Hepatocyte (in vitro differentiated cells): ENCODE measurements at regions not wholly inside any gene's neighbourhood (a gene's known extent, or its start where the extent isn't known, plus 50 kb on each side); places are given as distances from the start of the nearest gene placed in this dataset.

ENCODE experiments used
- DNase-seq: peaks from one replicate; pipeline ENCODE4 v3.0.0-alpha.2; 2016; ENCODE audit warnings: low spot score
- H2AFZ ChIP-seq: fragments of 200-600 bp; sonication (generic); 2 replicates; pipeline ENCODE4 v1.6.0; 2016; ENCODE audit warnings: antibody characterized with exemption, mild to moderate bottlenecking
- H3K27ac ChIP-seq: fragments of 200-600 bp; sonication (generic); 2 replicates; pipeline ENCODE4 v1.5.1; 2016; ENCODE audit warnings: mild to moderate bottlenecking
- H3K27me3 ChIP-seq: fragments of 200-600 bp; sonication (generic); 2 replicates; pipeline ENCODE4 v1.6.1; 2016
- H3K36me3 ChIP-seq: fragments of 200-600 bp; sonication (generic); replicated peaks from 2 replicates; pipeline ENCODE4 v1.5.1; 2016; ENCODE audit warnings: low read depth; ENCODE audit not compliant: insufficient read depth
- H3K4me1 ChIP-seq: fragments of 200-600 bp; sonication (generic); 2 replicates; pipeline ENCODE4 v1.5.1; 2016; ENCODE audit warnings: mild to moderate bottlenecking, moderate library complexity; ENCODE audit not compliant: insufficient read depth
- H3K4me2 ChIP-seq: fragments of 200-600 bp; sonication (generic); 2 replicates; pipeline ENCODE4 v1.6.0; 2016
- H3K4me3 ChIP-seq: fragments of 200-600 bp; sonication (generic); 2 replicates; pipeline ENCODE4 v1.5.1; 2016; ENCODE audit warnings: mild to moderate bottlenecking
- H3K79me2 ChIP-seq: fragments of 200-600 bp; sonication (generic); 2 replicates; pipeline ENCODE4 v1.6.0; 2017; ENCODE audit warnings: mild to moderate bottlenecking
- H3K9me2 ChIP-seq: fragments of 200-600 bp; sonication (generic); replicated peaks from 2 replicates; pipeline ENCODE4 v1.6.0; 2017; ENCODE audit warnings: mild to moderate bottlenecking; ENCODE audit not compliant: insufficient read depth
- H3K9me3 ChIP-seq: fragments of 200-600 bp; sonication (generic); 2 replicates; pipeline ENCODE4 v1.5.1; 2016; ENCODE audit warnings: low read depth, mild to moderate bottlenecking
- H4K20me1 ChIP-seq: fragments of 200-600 bp; sonication (generic); 2 replicates; pipeline ENCODE4 v1.6.0; 2016; ENCODE audit warnings: mild to moderate bottlenecking; ENCODE audit not compliant: insufficient read depth, poor library complexity, severe bottlenecking
- EZH2 ChIP-seq: fragments of 200-600 bp; sonication (generic); IDR thresholded peaks from 2 replicates; pipeline ENCODE4 v1.6.1; 2016; ENCODE audit warnings: antibody characterized with exemption, mild to moderate bottlenecking, borderline replicate concordance
- EZH2phosphoT487 ChIP-seq: fragments of 200-600 bp; sonication (generic); IDR thresholded peaks from one replicate; pipeline ENCODE4 v1.6.1; 2018; ENCODE audit warnings: antibody characterized with exemption, mild to moderate bottlenecking, low read depth, moderate library complexity; ENCODE audit not compliant: unreplicated experiment, severe bottlenecking
- WGBS: methylation state at CpG from one replicate; pipeline ENCODE4 v1.1.6; 2016; ENCODE audit warnings: low lambda C conversion rate; ENCODE audit errors: missing lambda C conversion rate; 5-methylcytosine and 5-hydroxymethylcytosine counted together
- TF ChIP-seq, protein P1 (sequence below): fragments of 200-600 bp; sonication (generic); IDR thresholded peaks from 2 replicates; pipeline ENCODE4 v1.5.1; 2016; ENCODE audit warnings: antibody characterized with exemption, mild to moderate bottlenecking; ENCODE audit not compliant: poor library complexity

- Histone ChIP-seq H2AFZ (no peak overlapping the region), H3K4me3 (no peak overlapping the region), H3K79me2 (no peaks in the 10 kb centered on the region), H3K4me2 (no peak overlapping the region), H4K20me1 (no peaks in the 10 kb centered on the region), H3K27me3 (no peaks in the 10 kb centered on the region), H3K27ac (no peak overlapping the region), H3K36me3 (no peaks in the 10 kb centered on the region), H3K9me2 (no peaks in the 10 kb centered on the region), H3K4me1 (no peaks in the 10 kb centered on the region), H3K9me3 (no peaks in the 10 kb centered on the region)
- no peak for DNase-seq
- no peak for TF ChIP-seq EZH2phosphoT487
- no peak for TF ChIP-seq EZH2
- TF ChIP-seq, protein P1, sequence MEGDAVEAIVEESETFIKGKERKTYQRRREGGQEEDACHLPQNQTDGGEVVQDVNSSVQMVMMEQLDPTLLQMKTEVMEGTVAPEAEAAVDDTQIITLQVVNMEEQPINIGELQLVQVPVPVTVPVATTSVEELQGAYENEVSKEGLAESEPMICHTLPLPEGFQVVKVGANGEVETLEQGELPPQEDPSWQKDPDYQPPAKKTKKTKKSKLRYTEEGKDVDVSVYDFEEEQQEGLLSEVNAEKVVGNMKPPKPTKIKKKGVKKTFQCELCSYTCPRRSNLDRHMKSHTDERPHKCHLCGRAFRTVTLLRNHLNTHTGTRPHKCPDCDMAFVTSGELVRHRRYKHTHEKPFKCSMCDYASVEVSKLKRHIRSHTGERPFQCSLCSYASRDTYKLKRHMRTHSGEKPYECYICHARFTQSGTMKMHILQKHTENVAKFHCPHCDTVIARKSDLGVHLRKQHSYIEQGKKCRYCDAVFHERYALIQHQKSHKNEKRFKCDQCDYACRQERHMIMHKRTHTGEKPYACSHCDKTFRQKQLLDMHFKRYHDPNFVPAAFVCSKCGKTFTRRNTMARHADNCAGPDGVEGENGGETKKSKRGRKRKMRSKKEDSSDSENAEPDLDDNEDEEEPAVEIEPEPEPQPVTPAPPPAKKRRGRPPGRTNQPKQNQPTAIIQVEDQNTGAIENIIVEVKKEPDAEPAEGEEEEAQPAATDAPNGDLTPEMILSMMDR: no peak
- 79% methylated on average over 5 of the region's 5 CpGs for WGBS
Observed at GRCh38 chr10:117470733-117471132, 71.8 kb upstream of the EMX2 start.

GRCh38 chr10:117468665-117469064 is 73.9 kb upstream of the EMX2 start:
- DNase-seq: no peak
- Histone ChIP-seq H3K4me3 (no peak overlapping the region), H3K4me1 (no peaks in the 10 kb centered on the region), H3K36me3 (no peaks in the 10 kb centered on the region), H3K9me2 (no peaks in the 10 kb centered on the region), H3K79me2 (no peaks in the 10 kb centered on the region), H4K20me1 (no peaks in the 10 kb centered on the region), H2AFZ (no peak overlapping the region), H3K27ac (no peak overlapping the region), H3K4me2 (no peak overlapping the region), H3K27me3 (no peaks in the 10 kb centered on the region), H3K9me3 (no peaks in the 10 kb centered on the region)
- WGBS: 97% methylated on average over 3 of the region's 3 CpGs
- TF ChIP-seq EZH2phosphoT487 (no peak), EZH2 (no peak)
- TF ChIP-seq, protein P1: no peak

GRCh38 chr10:117464176-117464575 is 78.4 kb upstream of the EMX2 start:
- H3K4me2 ChIP-seq: no peak overlapping the region
- H3K27ac ChIP-seq: no peak overlapping the region
- H3K79me2 ChIP-seq: no peaks in the 10 kb centered on the region
- no peaks in the 10 kb centered on the region for H3K9me3 ChIP-seq
- TF ChIP-seq EZH2 (no peak), EZH2phosphoT487 (no peak)
- TF ChIP-seq, protein P1: no peak
- no peak for DNase-seq
- H2AFZ ChIP-seq: no peak overlapping the region
- peaks cover 14% of the 10 kb centered on the region for H3K4me1 ChIP-seq
- no peaks in the 10 kb centered on the region for H3K36me3 ChIP-seq
- H3K4me3 ChIP-seq: no peak overlapping the region
- no peaks in the 10 kb centered on the region for H3K27me3 ChIP-seq
- H4K20me1 ChIP-seq: no peaks in the 10 kb centered on the region
- 55% methylated on average over 2 of the region's 2 CpGs for WGBS
- H3K9me2 ChIP-seq: no peaks in the 10 kb centered on the region

DNA sequence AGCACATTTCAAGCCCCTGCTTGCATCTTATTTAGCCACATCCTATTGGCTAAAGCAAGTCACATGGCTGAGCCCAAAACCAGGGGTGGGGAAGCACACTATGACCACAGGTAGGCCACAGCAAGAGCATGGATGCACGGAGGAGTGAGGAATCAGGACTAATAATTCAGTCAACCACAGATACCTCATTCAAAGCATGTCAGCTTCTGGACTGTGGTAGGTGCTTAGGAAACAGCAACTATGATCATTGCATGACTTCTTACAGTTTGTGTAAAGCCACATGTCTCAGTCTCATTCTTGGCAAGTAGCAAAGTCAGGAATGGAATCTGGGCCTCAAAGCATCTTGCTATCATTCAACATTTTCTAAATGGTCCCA is 79.0 kb upstream of the EMX2 start:
- no peak overlapping the region for H3K4me2 ChIP-seq
- H3K4me3 ChIP-seq: no peak overlapping the region
- DNase-seq: no peak
- H3K27ac ChIP-seq: no peak overlapping the region
- H3K36me3 ChIP-seq: no peaks in the 10 kb centered on the region
- no peaks in the 10 kb centered on the region for H3K27me3 ChIP-seq
- H3K4me1 ChIP-seq: peaks cover 14% of the 10 kb centered on the region
- no peaks in the 10 kb centered on the region for H3K79me2 ChIP-seq
- TF ChIP-seq, protein P1: no peak
- no peak for TF ChIP-seq EZH2phosphoT487
- TF ChIP-seq EZH2: no peak
- 91% methylated on average over 1 of the region's 1 CpG for WGBS
- no peaks in the 10 kb centered on the region for H3K9me3 ChIP-seq
- no peaks in the 10 kb centered on the region for H4K20me1 ChIP-seq
- H2AFZ ChIP-seq: no peak overlapping the region
- no peaks in the 10 kb centered on the region for H3K9me2 ChIP-seq
